Coronary artery (tissue), 2 donors: ENCODE measurements at regions not wholly inside any gene's neighbourhood (a gene's known extent, or its start where the extent isn't known, plus 50 kb on each side); places are given as distances from the start of the nearest gene placed in this dataset.

Experiments
- DNase-seq: peaks from one replicate; pipeline ENCODE4 v3.0.0-alpha.2; 2017; ENCODE audit warnings: low spot score
- H3K27ac ChIP-seq, 2 donors: fragments of 200-600 bp; sonication (generic); one replicate each; pipeline ENCODE4 v1.5.1; 2016 to 2019
- H3K4me3 ChIP-seq: fragments of 200-600 bp; sonication (generic); 2 replicates; pipeline ENCODE4 v1.5.1; 2016; ENCODE audit warnings: mild to moderate bottlenecking, moderate library complexity
- CTCF ChIP-seq: fragments of 200-600 bp; sonication (generic); IDR thresholded peaks from one replicate; pipeline ENCODE4 v1.5.1; 2019; ENCODE audit warnings: antibody characterized with exemption

GRCh38 chr20:62562831-62563230 is 79.5 kb upstream of the SLCO4A1 start:
- no peak for TF ChIP-seq CTCF
- Histone ChIP-seq H3K4me3 (no peak overlapping the region), H3K27ac (no peak overlapping the region)
- no peak for DNase-seq

GRCh38 chr20:62563561-62563960 is 78.7 kb upstream of the SLCO4A1 start:
- DNase-seq: no peak
- Histone ChIP-seq H3K27ac (no peak overlapping the region), H3K4me3 (no peak overlapping the region)
- no peak for TF ChIP-seq CTCF

- H3K27ac ChIP-seq: no peak overlapping the region
Measured at GRCh38 chr20:62564456-62565245, 77.7 kb upstream of the SLCO4A1 start.

GRCh38 chr20:62566266-62566665 is 76.0 kb upstream of the SLCO4A1 start:
- DNase-seq: no peak
- TF ChIP-seq CTCF: no peak
- no peak overlapping the region for H3K27ac ChIP-seq
- no peak overlapping the region for H3K4me3 ChIP-seq

More at GRCh38 chr20:62564456-62565245, 77.7 kb upstream of the SLCO4A1 start:
- no peak for DNase-seq
- H3K4me3 ChIP-seq: no peak overlapping the region
- TF ChIP-seq CTCF: no peak

- TF ChIP-seq CTCF: no peak
- DNase-seq: no peak
- Histone ChIP-seq H3K4me3 (no peak overlapping the region), H3K27ac (no peak overlapping the region)
Measured at GRCh38 chr20:62566771-62567170, 75.5 kb upstream of the SLCO4A1 start.

GRCh38 chr20:62567246-62568044 is 74.9 kb upstream of the SLCO4A1 start:
- Histone ChIP-seq H3K27ac (no peak overlapping the region), H3K4me3 (no peak overlapping the region)
- TF ChIP-seq CTCF: no peak
- DNase-seq: no peak

GRCh38 chr20:62568045-62568389 is 74.3 kb upstream of the SLCO4A1 start:
- no peak overlapping the region for H3K27ac ChIP-seq
- TF ChIP-seq CTCF: no peak
- DNase-seq: no peak
- H3K4me3 ChIP-seq: no peak overlapping the region
